GM19023 (cell line): ENCODE measurements at regions not wholly inside any gene's neighbourhood (a gene's known extent, or its start where the extent isn't known, plus 50 kb on each side); places are given as distances from the start of the nearest gene placed in this dataset.

Source experiments
- ATAC-seq: cut with Tn5 transposase; IDR thresholded peaks from one replicate; pipeline ENCODE4 v1.9.1; 2021; ENCODE audit warnings: mild to moderate bottlenecking, moderate library complexity; ENCODE audit not compliant: unreplicated experiment

DNA sequence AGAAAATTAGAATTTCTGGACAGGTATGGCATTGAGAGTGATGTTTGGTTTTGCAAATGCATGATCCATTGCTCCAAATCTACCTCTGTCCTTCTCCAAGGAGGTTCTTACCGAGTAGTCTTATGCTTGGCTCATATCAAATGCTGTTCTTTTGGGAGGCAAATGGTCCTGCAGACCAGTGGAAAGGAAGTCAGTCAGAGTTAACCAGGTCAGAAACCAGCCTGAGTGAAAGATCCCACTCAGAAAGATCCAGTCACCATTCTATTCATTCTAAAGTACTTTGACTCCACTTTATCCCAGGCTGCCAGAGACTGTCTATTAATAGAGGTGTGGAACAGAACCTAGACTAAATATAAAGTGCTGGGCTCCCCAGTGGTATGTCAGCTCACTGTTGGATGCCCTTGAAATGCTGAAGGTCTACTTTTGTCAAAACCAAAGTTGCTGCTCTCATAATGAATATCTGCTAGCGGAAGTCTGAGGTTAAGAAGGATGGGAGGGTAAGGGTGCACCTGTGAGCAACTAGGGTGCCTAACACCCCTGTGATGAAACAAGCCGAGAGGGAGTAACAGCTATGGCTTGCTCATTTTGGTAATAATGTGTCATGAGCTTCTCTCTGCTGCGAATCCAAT is 302.2 kb downstream of the ZNF608 start:
- ATAC-seq: peak; percentile 99

DNA sequence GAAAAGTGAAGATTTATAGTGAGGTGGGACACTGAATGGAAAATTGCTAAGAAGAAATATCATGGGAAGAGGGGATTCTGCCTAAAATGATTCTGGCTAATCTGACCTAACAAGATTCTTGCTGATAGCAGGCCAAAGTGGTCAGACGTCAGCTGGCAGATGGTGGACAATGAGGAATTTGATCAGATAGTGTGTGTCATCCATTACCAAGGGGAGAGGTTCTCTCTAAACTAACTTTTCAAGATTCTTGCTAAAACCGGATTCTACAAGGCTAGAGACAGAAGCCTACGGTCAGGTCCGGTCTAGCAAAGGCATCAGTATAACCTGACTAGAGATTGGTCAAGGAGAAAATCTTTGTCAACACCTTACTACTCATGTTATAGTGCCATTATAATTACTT is 306.0 kb downstream of the ZNF608 start:
- ATAC-seq: no peak

DNA sequence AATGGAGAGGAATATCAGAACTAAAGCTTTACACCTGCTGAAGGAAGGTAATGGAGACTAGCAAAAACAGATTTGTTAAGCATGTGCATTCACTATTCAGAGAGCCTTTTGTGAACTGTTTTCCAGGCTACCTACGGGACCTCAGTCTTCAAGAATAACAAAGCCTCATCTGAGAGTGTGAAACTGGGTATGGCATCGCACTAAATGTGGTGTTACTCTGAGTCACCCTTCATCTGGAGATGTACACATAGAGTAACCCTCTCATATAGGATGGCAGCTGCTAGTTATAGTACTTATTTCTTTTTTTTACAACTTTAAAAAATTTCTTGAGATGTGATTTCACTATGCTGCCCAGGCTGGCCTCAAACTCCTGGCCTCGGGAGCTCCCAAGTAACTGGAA is 306.8 kb downstream of the ZNF608 start:
- no peak for ATAC-seq

DNA sequence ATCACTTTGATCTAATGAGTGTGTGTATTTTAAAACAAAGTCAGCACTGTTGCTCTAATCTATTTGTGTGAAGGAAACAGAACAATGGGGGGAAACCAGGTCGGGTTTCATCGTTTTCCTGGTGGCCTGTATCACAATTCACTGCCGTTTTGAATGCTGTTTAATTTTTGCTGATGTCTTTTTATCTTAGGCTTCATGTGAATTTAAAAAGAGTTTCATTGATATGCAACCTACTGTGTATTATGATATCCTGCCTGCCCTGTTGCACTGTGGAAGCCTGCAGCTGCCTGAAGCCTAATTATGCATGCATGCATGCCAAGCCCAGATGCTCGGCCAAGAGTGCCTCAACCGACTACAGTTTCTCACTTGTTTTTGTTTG is 307.5 kb downstream of the ZNF608 start:
- ATAC-seq: no peak

DNA sequence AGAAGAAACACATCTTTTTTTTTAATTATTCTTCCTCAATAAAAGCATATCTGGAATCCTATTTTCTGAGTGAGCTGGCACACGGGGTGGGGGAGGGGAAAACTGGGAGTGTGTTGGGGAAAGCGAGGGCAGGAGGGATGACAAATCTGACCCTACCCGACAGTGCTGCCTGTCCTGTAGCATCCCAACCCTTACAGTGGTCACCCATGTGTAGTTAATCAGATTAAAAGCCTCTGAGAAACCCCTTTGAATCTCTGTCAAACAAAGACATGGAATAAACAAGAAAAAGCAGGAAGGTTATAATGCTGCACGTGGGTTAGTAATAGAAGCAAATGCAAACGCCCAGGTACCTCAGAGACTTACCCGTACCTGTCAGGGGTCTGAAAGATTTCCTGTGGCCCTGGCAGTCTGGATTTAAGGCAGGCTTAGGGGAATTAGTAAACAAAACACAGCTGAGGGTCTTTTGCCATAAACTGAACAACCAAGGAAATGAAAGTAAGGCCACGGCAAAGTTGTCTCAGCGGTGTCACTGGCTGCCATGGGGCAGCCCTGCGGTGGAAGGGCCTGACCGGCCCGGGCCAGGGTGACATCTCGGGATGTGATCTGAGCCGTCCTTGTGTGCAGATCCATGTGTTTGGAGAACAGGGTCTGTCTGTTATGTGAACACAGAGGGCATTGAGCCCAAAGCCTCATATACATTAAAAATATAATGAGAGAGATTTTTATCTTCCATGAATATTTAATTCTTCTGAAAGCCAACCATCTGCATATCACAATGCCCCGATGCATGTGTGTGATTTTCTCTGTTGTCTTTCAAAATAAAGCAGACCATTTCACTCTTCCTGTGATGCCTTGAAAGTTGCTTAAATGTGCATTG is 308.2 kb downstream of the ZNF608 start:
- ATAC-seq: no peak

DNA sequence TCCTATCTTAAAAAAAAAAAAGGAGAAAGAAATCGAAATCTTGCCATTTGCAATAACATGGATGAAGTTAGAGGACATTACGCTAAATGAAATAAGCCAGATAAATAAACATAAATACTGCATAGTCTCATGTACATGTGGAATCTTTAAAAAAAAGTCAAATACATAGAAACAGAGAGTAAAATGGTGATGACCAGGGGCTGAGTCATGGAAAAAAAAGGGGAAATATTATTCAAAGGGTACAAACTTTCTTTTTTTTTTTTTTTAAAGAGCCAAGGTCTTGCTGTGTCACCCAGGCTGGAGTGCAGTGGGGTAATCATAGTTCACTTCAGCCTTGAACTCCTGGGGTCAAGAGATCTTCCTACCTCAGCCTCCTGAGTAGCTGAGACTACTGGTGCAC is 310.1 kb downstream of the ZNF608 start:
- ATAC-seq: no peak

DNA sequence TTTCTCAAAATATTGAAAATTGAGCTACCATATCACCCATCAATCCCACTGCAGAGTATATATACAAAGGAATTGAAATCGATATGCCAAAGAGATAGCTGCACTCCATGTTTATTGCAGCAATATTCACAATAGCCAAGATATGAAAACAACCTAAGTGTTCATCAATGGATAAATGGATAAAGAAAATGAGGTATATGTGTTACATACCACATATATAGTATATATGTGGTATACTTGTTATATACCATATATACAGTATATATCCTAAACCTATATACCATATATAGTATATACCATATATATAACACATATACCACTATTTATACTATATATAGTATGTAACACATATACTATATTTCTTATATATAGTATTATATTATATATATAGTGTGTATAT is 313.3 kb downstream of the ZNF608 start:
- ATAC-seq: no peak

DNA sequence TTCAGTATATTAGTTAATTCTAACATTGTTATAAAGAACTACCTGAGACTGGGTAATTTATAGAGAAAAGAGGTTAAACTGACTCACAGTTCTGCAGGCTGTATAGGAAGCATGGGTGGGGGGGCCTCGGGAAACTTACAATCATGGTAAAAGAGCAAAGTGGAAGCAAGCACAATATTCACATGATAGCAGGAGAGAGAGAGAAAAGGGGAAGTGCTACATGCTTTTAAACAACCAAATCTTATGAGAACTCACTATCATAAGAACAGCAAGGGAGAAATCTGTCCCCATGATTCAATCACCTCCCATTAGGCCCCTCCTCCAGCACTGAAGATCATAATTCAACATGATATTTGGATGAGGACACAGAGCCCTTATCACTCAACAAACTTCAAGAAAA is 324.9 kb downstream of the ZNF608 start:
- ATAC-seq: no peak

DNA sequence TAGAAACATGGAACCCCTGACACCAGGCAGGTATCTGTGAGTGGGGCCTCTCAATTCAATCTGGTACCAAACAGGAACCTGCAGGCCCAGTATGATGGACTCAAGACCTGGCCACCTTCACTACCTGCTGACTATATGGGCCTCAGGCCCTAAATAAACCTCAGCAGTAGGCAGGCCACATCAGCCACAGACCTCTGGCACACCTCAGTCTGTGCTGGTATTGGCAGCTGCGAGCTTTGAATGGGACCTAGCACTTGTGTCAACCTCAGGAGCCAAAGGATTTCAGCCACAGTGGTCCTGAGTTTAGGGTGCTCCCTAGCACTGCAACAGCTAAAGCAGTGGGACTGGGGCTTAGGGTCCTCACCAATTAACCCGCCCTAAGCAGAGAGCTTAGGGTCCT is 325.5 kb downstream of the ZNF608 start:
- no peak for ATAC-seq

DNA sequence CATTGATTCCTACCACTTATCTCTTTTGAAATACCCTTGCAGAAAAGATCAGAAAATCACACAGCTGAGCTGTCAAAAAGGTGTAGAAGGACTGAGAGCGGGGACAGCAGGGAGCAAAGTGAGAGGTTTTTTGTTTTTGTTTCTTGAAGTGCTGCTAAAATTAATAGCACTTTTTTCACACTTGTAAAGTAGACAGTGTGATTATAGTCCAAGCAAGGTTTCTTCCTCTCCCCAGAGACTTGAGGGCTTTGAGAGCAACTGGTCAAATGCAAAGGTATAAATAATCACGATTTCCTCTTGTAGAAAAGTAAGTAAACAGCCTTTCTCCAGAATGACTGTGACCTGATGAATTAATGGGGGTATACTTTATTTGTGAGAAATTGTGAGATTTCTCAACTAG is 326.9 kb downstream of the ZNF608 start:
- ATAC-seq: no peak

DNA sequence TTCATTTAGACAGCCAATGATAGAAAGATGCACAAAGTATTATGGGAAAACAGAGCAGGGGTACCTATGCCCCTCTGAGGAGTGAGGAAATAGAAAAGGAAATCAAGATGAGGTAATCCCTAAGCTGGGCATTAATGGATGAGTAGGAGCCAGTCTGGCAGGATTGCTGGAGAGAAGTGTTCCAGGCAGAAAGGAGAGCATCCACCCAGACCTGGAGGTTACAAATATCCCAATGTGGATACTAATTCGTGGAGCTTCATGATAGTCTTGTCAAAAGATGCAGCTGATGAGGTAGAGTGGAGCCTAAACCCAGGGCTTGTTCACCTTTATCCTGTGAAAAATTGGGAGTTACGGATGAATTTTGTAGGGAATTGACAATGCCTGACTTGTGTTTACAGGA is 328.0 kb downstream of the ZNF608 start:
- ATAC-seq: no peak

DNA sequence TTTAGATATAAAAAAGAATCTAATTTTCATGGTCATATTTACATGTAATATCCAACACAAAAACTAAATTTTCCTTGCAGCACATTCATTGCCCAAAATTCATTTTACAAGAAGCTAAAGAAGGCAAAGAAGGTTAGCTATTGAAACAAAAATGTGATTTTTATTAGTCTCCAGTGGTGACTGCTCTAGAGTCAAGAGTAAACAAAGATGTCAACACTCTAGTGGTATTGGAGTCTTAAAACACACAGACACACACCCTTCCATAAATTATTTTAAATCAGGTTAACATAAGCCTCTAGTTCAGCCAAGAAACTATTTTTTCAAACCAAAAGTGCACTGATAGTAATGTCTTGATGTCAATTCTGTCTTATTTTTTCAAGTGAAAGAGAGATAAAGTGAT is 329.2 kb downstream of the ZNF608 start:
- ATAC-seq: no peak

DNA sequence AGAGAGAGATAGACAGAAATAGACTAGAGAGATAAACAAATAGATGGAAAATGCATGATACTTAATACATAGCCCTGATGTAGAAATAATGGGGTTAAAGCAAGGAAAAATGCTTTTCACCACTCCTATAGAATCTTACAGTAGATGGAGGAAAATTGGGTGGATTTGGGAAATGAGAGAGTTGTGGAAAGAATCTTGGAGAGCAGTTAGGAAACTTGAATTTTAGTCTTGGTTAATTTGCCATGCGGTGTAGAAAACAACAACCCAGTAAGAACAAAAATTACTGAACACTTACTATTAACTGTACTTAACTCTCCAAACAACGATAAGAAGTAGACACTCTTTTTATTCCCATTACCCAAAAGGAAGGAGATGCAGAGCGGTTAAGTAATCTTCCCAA is 329.8 kb downstream of the ZNF608 start:
- no peak for ATAC-seq

DNA sequence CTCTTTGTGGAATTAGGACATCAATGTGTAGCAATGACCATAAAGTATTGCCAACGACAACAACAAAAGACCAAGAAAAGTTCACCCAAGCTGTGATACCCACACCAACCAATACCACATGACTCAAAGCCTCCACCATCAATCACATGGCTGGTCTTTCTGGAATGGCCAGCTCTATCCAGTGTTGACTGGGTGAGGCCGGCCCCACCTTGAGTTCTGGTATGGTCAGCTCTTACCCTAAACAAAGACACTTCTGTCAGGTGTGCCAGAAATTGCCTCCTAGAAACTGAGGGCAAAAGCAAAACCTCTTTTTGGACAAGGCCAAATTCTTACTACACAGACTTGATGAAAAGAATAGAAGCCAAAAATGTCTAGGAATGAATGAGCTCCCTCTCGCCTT is 331.5 kb downstream of the ZNF608 start:
- no peak for ATAC-seq

DNA sequence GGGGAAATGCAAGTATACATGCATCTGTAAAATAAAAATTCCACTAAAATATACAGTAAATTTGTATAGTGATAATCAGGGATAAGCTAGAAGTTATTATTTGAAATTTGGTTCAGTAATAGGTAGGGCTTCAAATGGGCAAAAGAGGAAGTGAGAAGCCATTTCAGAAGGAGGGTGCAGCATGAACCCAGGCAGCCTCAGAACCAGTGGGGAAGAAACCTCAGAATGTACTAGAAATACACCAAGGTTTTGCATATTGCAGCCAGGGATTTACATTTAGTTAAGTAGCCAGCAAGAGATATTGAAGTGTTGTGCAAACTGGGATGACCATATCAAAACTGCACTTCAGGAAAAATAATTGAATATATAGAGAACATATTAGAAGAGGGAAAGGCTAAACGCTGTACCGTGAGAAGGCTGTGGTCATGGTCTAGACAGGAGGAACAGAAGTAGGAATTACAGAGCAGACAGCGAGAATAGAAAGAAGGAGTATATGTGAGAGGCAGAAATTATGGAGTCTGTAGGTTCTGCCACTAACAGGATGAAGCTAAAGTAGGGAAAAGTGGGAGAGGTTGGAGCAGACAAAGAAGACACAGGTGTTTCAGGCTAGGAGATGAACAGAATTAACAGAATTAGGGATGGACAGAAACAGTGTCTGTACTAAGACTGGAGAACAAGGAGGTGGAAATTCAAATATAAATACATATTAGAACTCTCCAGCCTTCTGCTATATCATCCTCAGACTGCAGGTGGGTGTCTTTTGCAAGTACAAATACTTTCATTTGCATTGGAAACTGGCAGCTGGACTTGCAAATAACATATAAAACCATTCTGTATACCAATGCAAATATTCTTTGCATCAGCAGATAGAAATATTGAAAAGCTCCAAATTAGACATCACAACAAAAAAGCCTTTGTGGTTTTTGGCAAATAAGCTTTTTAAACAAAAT is 335.6 kb downstream of the ZNF608 start:
- peak; percentile 90 for ATAC-seq

DNA sequence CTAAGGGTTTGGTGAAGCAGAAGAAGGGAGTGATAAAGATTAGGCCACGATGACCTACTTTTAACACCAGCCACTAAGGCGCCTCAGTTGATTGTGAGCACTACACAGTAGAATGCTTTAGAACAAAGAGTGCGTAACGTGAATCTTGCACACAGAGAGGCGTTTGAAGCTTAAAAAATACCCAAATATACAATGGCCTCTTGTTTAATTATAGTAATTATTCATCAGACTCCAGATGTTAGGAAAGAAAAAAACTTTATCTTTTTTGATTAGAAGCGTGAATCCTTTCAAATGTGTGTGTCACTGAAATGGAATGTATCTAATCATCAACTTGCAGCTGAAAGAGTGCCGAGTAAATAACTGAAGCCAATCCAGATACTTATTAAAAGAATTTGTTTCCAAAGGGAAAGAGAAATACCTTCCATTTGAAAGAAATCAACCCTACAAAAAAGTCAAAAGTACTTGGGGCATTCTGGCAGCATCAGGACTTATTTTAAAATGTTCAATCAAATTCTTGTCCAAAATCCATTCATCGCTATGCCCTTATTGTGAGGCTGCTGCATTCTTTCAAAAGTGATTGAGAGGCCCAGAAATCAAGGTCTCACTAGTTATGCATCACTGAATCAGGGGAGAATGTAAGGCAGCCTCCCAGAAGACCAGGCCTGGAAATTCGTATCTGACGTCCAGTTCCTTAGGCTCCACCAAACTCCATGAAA is 337.5 kb downstream of the ZNF608 start:
- no peak for ATAC-seq

DNA sequence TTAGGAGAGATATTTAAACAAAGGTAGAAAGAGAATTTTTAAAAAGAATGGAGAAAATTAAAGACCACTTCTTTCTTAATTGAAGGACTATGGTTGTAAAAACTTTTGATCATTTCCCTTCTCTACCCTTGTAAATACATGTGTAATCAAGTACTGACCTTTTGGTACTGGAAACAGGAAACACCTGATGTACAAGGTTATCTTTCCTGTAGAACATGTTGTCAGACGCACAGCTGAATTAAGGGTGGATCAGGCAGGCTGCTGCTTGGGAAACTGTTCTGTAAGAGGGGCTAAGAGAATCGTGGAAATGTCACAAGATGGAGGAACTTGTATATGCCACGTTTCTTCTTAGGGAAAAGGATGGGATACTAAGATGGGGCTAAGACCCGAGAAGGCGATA is 341.6 kb downstream of the ZNF608 start:
- ATAC-seq: no peak

DNA sequence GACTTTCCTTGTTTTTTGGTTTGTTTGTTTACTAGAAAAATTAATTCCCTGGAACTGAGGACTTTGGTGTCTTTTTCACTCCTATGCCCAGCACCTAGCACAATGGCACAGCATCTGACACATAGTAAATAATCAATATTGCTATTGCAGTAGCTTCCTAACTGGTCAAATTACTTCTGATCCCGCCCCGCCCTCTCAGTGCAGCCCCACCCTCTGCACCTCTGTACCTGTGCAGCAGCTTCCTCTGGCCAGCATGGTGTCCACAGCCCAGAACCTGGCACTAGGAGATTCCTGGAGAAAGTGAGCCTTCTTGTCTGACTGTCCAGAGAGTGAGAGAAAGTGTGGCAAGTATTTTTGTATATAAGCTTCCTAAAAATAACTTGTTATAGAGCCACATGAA is 343.2 kb downstream of the ZNF608 start:
- ATAC-seq: no peak

DNA sequence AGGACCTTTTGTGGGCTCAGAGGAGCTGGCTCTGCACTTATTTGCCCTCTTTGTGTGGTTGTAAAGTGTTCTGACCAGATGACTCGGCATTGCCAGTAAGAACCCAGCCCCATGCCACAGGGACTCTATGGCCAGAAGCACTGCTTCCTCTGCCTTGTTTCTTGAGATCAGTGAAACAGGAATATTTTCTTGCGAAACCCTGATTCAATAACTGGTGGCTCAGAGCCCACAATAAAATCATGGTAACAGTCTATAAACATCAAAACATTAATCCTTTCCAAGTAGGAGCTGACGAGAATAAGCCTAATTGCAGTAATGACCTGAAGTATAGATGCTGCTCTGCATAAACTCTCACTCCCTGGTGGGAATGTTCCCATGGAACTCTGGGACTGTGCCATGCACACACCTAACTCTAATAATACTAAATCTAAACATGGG is 344.3 kb downstream of the ZNF608 start:
- no peak for ATAC-seq

DNA sequence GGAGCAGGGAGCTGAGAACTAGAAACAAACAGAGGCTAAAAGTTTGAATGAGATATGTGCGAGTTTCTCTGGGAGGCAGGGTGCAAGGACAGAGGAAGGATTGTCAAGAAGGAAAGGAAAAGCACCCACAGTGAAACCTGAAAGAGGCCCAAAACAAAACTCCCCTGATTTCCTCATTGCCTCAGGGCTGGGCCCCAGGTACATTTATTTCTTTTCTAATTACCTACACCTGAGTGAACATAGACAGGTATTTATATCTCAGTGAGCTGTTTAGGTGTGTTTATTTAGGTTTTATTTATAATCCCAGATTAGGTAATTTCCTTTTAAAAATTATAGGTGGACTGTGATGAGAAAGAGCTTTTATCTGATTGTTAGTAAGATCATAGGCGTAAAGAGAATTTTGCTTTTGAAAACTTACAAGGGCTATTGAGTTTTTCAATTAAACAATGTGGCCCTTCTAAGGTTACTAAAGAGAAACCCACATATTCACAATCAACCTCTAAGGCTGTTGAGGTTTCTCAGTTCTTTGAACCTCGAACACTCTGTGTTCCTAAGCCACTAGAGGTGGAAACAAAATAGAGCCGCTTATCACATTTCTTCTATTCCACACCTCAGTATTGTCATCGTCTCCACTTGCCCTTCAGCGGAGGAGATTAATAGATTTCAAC is 344.8 kb downstream of the ZNF608 start:
- no peak for ATAC-seq
